Endothelial cell (in vitro differentiated cells): ENCODE measurements at regions not wholly inside any gene's neighbourhood (a gene's known extent, or its start where the extent isn't known, plus 50 kb on each side); places are given as distances from the start of the nearest gene placed in this dataset.
"Not testable (repeated sequence)": the region's sequence is repeated elsewhere in the genome, so short reads cannot be mapped to it uniquely, and the experiment has no call there.

Experiments used
- DNase-seq: peaks from one replicate; pipeline ENCODE4 v3.0.0; 2021; ENCODE audit warnings: low spot score
- H3K27ac Mint-ChIP-seq: one replicate; pipeline ENCODE4 v1.8.0; 2021; ENCODE audit warnings: mixed read lengths, inconsistent platforms; ENCODE audit not compliant: unreplicated experiment
- H3K27me3 Mint-ChIP-seq: one replicate; pipeline ENCODE4 v1.8.0; 2021; ENCODE audit warnings: mild to moderate bottlenecking, moderate library complexity, mixed read lengths, inconsistent platforms; ENCODE audit not compliant: unreplicated experiment
- H3K36me3 Mint-ChIP-seq: one replicate; pipeline ENCODE4 v1.8.0; 2021; ENCODE audit warnings: mild to moderate bottlenecking, low read depth, mixed read lengths, inconsistent platforms; ENCODE audit not compliant: unreplicated experiment
- H3K4me1 Mint-ChIP-seq: one replicate; pipeline ENCODE4 v1.8.0; 2021; ENCODE audit warnings: mild to moderate bottlenecking, mixed read lengths, inconsistent platforms; ENCODE audit not compliant: unreplicated experiment
- H3K4me3 Mint-ChIP-seq: one replicate; pipeline ENCODE4 v1.8.0; 2021; ENCODE audit warnings: mild to moderate bottlenecking, mixed read lengths, inconsistent platforms; ENCODE audit not compliant: unreplicated experiment
- H3K9me3 Mint-ChIP-seq: one replicate; pipeline ENCODE4 v1.8.0; 2021; ENCODE audit warnings: mixed read lengths, inconsistent platforms; ENCODE audit not compliant: unreplicated experiment
- CTCF ChIP-seq: fragments of 200-600 bp; sonication (generic); IDR thresholded peaks from one replicate; pipeline ENCODE4 v1.5.0; 2021; ENCODE audit warnings: antibody characterized with exemption; ENCODE audit not compliant: unreplicated experiment

- no peak for DNase-seq
- no peak for TF ChIP-seq CTCF
- H3K4me3 Mint-ChIP-seq = no peak overlapping the region
- H3K9me3 Mint-ChIP-seq = peaks cover 14% of the 10 kb centered on the region
- no peak overlapping the region for H3K27ac Mint-ChIP-seq
- H3K27me3 Mint-ChIP-seq = peaks cover 2% of the 10 kb centered on the region
- H3K4me1 Mint-ChIP-seq = no peaks in the 10 kb centered on the region
- H3K36me3 Mint-ChIP-seq = peaks cover 8% of the 10 kb centered on the region
Observed at GRCh38 chr4:45425135-45425534, 698.7 kb downstream of the GABRG1 start.

- no peak for TF ChIP-seq CTCF
- Mint-ChIP-seq H3K36me3 (peaks cover 8% of the 10 kb centered on the region), H3K9me3 (peaks cover 14% of the 10 kb centered on the region), H3K27me3 (peaks cover 2% of the 10 kb centered on the region), H3K4me1 (no peaks in the 10 kb centered on the region), H3K4me3 (no peak overlapping the region), H3K27ac (no peak overlapping the region)
- no peak for DNase-seq
Observed at GRCh38 chr4:45423896-45424295, 697.5 kb upstream of the GNPDA2 start.

GRCh38 chr4:45420091-45420674 lies 693.8 kb upstream of the GNPDA2 start:
- DNase-seq, H3K4me3 Mint-ChIP-seq, H3K4me1 Mint-ChIP-seq, H3K27me3 Mint-ChIP-seq, H3K27ac Mint-ChIP-seq, H3K36me3 Mint-ChIP-seq: not testable (repeated sequence)
- H3K9me3 Mint-ChIP-seq = peaks cover 18% of the 10 kb centered on the region

GRCh38 chr4:45410701-45411210 lies 684.4 kb upstream of the GNPDA2 start:
- Mint-ChIP-seq H3K4me1 (no peaks in the 10 kb centered on the region), H3K27ac (no peak overlapping the region), H3K27me3 (no peaks in the 10 kb centered on the region), H3K36me3 (no peaks in the 10 kb centered on the region), H3K9me3 (no peaks in the 10 kb centered on the region), H3K4me3 (no peak overlapping the region)
- TF ChIP-seq CTCF = no peak
- DNase-seq = no peak

GRCh38 chr4:45409536-45409935 lies 683.2 kb upstream of the GNPDA2 start:
- Mint-ChIP-seq H3K9me3 (no peaks in the 10 kb centered on the region), H3K27me3 (no peaks in the 10 kb centered on the region)

More at GRCh38 chr4:45409536-45409935, 683.2 kb upstream of the GNPDA2 start:
- no peaks in the 10 kb centered on the region for H3K36me3 Mint-ChIP-seq
- no peak for TF ChIP-seq CTCF
- no peak overlapping the region for H3K4me3 Mint-ChIP-seq
- no peaks in the 10 kb centered on the region for H3K4me1 Mint-ChIP-seq
- DNase-seq = no peak
- no peak overlapping the region for H3K27ac Mint-ChIP-seq
